ENCODE measurements at regions not wholly inside any gene's neighbourhood (a gene's known extent, or its start where the extent isn't known, plus 50 kb on each side); places are given as distances from the start of the nearest gene placed in this dataset.

- no peak for TF ChIP-seq YY1 (IDR thresholded peaks at IDR 0.05; ENCODE audit: low read depth)
- TF ChIP-seq REST (IDR thresholded peaks at IDR 0.05; ENCODE audit: low read depth), result no peak
- TF ChIP-seq NFIC (IDR thresholded peaks at IDR 0.05), result no peak
- TF ChIP-seq TEAD4 (IDR thresholded peaks at IDR 0.05), result no peak
- TF ChIP-seq EP300 (IDR thresholded peaks at IDR 0.05; ENCODE audit: borderline replicate concordance), result no peak
Observed at GRCh38 chr13:26948353-26948752, 187.8 kb upstream of the GPR12 start.

DNA sequence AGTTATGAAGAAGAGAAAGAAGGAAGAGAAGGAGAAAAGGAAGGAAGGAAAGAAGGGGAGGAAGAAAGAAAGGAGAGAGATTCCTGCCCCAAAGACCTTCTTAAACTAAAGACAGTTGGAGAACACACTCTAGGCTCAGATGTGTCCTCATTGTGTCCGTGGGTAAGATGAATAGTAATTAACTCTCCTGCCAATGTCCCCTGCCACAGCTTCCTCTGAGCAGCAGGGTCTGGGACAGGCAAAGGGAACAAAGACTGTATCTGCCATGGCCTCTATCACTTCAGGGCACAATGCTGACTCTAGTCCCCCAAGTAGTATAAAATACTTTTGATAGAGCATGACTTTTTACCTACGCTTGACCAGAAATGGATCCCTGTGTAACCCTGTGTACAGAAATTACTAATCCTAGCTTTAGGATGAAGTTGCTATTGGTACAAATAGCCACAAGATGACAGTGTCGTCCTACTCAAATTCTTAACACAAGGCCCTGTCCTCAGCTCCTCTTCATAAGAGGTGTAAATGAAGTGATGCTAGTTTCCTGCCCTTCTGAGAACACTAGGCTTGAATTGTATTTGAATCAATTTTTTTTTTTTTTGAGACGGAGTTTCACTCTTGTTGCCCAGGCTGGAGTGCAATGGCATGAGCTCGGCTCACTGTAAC, 186.2 kb upstream of the GPR12 start:
- TF ChIP-seq RAD21 (IDR thresholded peaks at IDR 0.05; ENCODE audit: low read depth) (peak; percentile 73), ZBTB7A (IDR thresholded peaks at IDR 0.05; ENCODE audit: low read depth) (no peak)

- TF ChIP-seq REST (IDR thresholded peaks at IDR 0.05; ENCODE audit: low read depth) (no peak), TCF12 (IDR thresholded peaks at IDR 0.05; ENCODE audit: low read depth) (no peak), EP300 (IDR thresholded peaks at IDR 0.05; ENCODE audit: borderline replicate concordance) (no peak), USF1 (IDR thresholded peaks at IDR 0.05) (no peak), EGR1 (IDR thresholded peaks at IDR 0.05) (no peak), MAX (IDR thresholded peaks at IDR 0.05) (no peak), TAF1 (IDR thresholded peaks at IDR 0.05; ENCODE audit: low read depth) (no peak), CEBPB (IDR thresholded peaks at IDR 0.05) (no peak), NFIC (IDR thresholded peaks at IDR 0.05) (no peak), TEAD4 (IDR thresholded peaks at IDR 0.05) (no peak), YY1 (IDR thresholded peaks at IDR 0.05; ENCODE audit: low read depth) (no peak), RAD21 (IDR thresholded peaks at IDR 0.05; ENCODE audit: low read depth) (no peak), FOXM1 (IDR thresholded peaks at IDR 0.05; ENCODE audit: borderline replicate concordance, low read depth) (no peak), CREB1 (IDR thresholded peaks at IDR 0.05; ENCODE audit: low read depth) (no peak), ZBTB7A (IDR thresholded peaks at IDR 0.05; ENCODE audit: low read depth) (no peak)
Observed at GRCh38 chr13:26943748-26944147, 183.2 kb upstream of the GPR12 start.

GRCh38 chr13:26942184-26942583, 181.6 kb upstream of the GPR12 start:
- TF ChIP-seq REST (IDR thresholded peaks at IDR 0.05; ENCODE audit: low read depth) (no peak), EP300 (IDR thresholded peaks at IDR 0.05; ENCODE audit: borderline replicate concordance) (no peak)

DNA sequence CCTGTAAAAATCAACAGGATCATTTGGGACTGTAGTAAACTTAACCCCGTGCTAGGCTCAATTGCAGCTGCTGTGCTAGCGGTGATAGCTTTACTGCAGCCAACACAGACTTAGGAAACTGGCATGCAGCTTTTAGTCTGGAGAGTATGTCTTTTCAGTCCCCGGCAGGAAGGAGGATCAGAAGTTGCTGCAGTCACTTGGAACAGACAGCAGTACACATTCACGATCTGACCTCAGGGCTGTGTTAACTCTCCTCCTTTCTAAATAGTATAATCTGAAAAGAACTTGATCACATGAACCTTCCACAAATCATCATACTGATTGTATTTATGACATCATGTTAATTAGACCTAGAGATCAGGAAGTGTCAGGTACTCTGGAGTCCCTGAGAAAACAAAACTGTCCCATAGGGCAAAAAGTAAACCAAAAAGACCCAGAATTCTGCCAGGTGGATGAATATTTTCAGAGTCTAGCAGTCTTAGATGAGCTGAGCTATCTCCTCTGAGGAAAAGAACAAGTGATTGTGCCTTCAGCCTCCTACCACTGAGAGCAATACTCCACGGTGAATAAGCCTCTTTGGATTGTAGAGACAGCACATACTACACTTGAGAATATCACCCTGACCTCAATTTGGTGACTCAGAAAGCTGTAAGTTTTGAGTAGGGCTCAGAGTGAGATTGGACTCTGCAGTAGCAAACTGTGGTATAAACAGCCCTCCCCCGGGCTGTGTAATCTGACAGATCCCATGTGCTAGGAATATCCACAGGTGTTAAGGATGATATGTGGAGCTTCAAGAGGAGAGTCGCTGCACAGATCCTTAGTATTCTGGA, 181.0 kb upstream of the GPR12 start:
- TF ChIP-seq TEAD4 (IDR thresholded peaks at IDR 0.05), result no peak
- no peak for TF ChIP-seq CEBPB (IDR thresholded peaks at IDR 0.05)
- TF ChIP-seq NFIC (IDR thresholded peaks at IDR 0.05), result no peak
- TF ChIP-seq EGR1 (IDR thresholded peaks at IDR 0.05), result no peak
- TF ChIP-seq MAX (IDR thresholded peaks at IDR 0.05), result no peak
- no peak for TF ChIP-seq CREB1 (IDR thresholded peaks at IDR 0.05; ENCODE audit: low read depth)
